ENCODE measurements at regions not wholly inside any gene's neighbourhood (a gene's known extent, or its start where the extent isn't known, plus 50 kb on each side); places are given as distances from the start of the nearest gene placed in this dataset.

- TF ChIP-seq POLR2A (IDR thresholded peaks at IDR 0.05; ENCODE audit: low read length) (no peak), GATA1 (IDR thresholded peaks at IDR 0.05; ENCODE audit: low read depth, low read length) (no peak)
Observed at GRCh38 chr3:118298133-118298532, 736.5 kb downstream of the IGSF11 start.
